Colonic mucosa (tissue), 4 donors: ENCODE measurements at regions not wholly inside any gene's neighbourhood (a gene's known extent, or its start where the extent isn't known, plus 50 kb on each side); places are given as distances from the start of the nearest gene placed in this dataset.

Experiments
- DNase-seq: peaks from one replicate; pipeline ENCODE4 v3.0.0-alpha.2; 2020
- H3K27ac ChIP-seq: fragments of 200-600 bp; one replicate; pipeline ENCODE4 v1.8.0; 2021
- H3K27me3 ChIP-seq: fragments of 200-600 bp; one replicate; pipeline ENCODE4 v1.8.0; 2021
- H3K36me3 ChIP-seq: fragments of 200-600 bp; one replicate; pipeline ENCODE4 v1.8.0; 2021
- H3K4me1 ChIP-seq: fragments of 200-600 bp; one replicate; pipeline ENCODE4 v1.8.0; 2021; ENCODE audit warnings: mild to moderate bottlenecking
- H3K4me3 ChIP-seq: fragments of 200-600 bp; one replicate; pipeline ENCODE4 v1.8.0; 2021
- H3K9ac ChIP-seq, 2 donors: one replicate each; pipeline ENCODE4 v1.7.0; 2013; ENCODE audit warnings: control low read depth in 2 of 2, low read depth in 2 of 2, low read length in 2 of 2
- H3K9me3 ChIP-seq: fragments of 200-600 bp; one replicate; pipeline ENCODE4 v1.8.0; 2021
- CTCF ChIP-seq: fragments of 200-600 bp; IDR thresholded peaks from one replicate; pipeline ENCODE4 v1.8.0; 2022; ENCODE audit warnings: antibody characterized with exemption, mild to moderate bottlenecking
- intact Hi-C: fragments of 100-400 bp; cut with DNase I; formaldehyde crosslinking; loops from one replicate; pipeline ENCODE4 v1.14.1; 2022
- donor health status: healthy.
- donor health status: DM: no; HTN: no; CAD: no.
- donor health status: DM: no; HTN: no; CAD: no.

- Histone ChIP-seq H3K9ac (no peak overlapping the region), H3K4me1 (no peaks in the 10 kb centered on the region), H3K9me3 (no peaks in the 10 kb centered on the region), H3K36me3 (no peaks in the 10 kb centered on the region), H3K27me3 (no peaks in the 10 kb centered on the region), H3K27ac (peak overlapping the region; percentile 45), H3K4me3 (no peak overlapping the region)
- intact Hi-C loops = no loop called here
- DNase-seq = no peak
- no peak for TF ChIP-seq CTCF
Measured at GRCh38 chr5:8461543-8461942, 592.6 kb downstream of the MTRR start.

GRCh38 chr5:8462565-8462964, 593.6 kb downstream of the MTRR start:
- intact Hi-C loops = no loop called here
- Histone ChIP-seq H3K27me3 (no peaks in the 10 kb centered on the region), H3K36me3 (no peaks in the 10 kb centered on the region), H3K4me1 (no peaks in the 10 kb centered on the region), H3K27ac (peak overlapping the region; percentile 45), H3K4me3 (no peak overlapping the region), H3K9ac (peak overlapping the region in 1 of 2 donors; percentile 15), H3K9me3 (no peaks in the 10 kb centered on the region)
- DNase-seq = no peak
- no peak for TF ChIP-seq CTCF

- Histone ChIP-seq H3K4me3 (no peak overlapping the region), H3K9ac (no peak overlapping the region), H3K27me3 (no peaks in the 10 kb centered on the region), H3K27ac (no peak overlapping the region), H3K9me3 (no peaks in the 10 kb centered on the region), H3K36me3 (no peaks in the 10 kb centered on the region), H3K4me1 (no peaks in the 10 kb centered on the region)
- no peak for DNase-seq
- intact Hi-C loops = no loop called here
- TF ChIP-seq CTCF = no peak
Measured at GRCh38 chr5:8470489-8470888, 601.5 kb downstream of the MTRR start.

GRCh38 chr5:8471581-8471980, 602.6 kb downstream of the MTRR start:
- Histone ChIP-seq H3K4me3 (no peak overlapping the region), H3K27ac (no peak overlapping the region), H3K9me3 (no peaks in the 10 kb centered on the region), H3K36me3 (no peaks in the 10 kb centered on the region), H3K4me1 (no peaks in the 10 kb centered on the region), H3K9ac (no peak overlapping the region), H3K27me3 (no peaks in the 10 kb centered on the region)
- intact Hi-C loops = no loop called here
- no peak for DNase-seq
- no peak for TF ChIP-seq CTCF

GRCh38 chr5:8473016-8473415, 604.1 kb downstream of the MTRR start:
- Histone ChIP-seq H3K4me1 (no peaks in the 10 kb centered on the region), H3K27ac (no peak overlapping the region), H3K4me3 (no peak overlapping the region), H3K9ac (no peak overlapping the region), H3K36me3 (no peaks in the 10 kb centered on the region), H3K9me3 (no peaks in the 10 kb centered on the region), H3K27me3 (no peaks in the 10 kb centered on the region)
- intact Hi-C loops = no loop called here
- no peak for DNase-seq
- no peak for TF ChIP-seq CTCF
